ENCODE measurements at regions not wholly inside any gene's neighbourhood (a gene's known extent, or its start where the extent isn't known, plus 50 kb on each side); places are given as distances from the start of the nearest gene placed in this dataset.
A peak's percentile ranks its signal among the peaks of the same experiment; 100 is the strongest.

DNA sequence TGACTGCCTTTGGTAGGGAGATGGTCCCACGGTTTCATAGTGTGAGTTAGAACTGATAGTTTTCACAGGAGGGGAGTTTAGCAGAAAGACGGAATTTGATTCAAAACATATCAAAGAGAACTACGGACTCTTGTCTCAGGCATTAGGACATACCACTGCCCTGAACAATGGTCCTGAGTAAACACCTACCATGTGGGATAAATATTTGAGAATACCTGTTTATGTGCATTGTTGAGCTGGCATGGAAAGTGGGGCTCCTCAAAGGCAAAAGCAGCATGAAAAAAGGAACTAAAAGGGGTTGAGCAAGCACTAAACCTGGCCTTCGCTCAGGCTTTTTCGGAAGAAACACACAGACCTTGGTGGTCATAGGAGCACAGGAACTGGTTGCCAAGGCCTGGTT lies 144.4 kb downstream of the ZNF621 start:
- H2BK120ac ChIP-seq (replicated peaks; ENCODE audit: low read depth, low read length), result no peak overlapping the region
- H3K23ac ChIP-seq (ENCODE audit: insufficient read length), result no peak overlapping the region
- no peak overlapping the region for H4K91ac ChIP-seq (replicated peaks; ENCODE audit: insufficient read length, low read length)
- no peaks in the 10 kb centered on the region for H3K23me2 ChIP-seq (ENCODE audit: low read depth, low read length)
- H2BK12ac ChIP-seq (ENCODE audit: low read depth, low read length), result no peak overlapping the region
- no peak overlapping the region for H3K14ac ChIP-seq (ENCODE audit: insufficient read length)
- ChIA-PET CTCF (ENCODE audit: partially characterized antibody) (no interaction called here), POLR2A (ENCODE audit: partially characterized antibody) (no interaction called here)
- H2AK5ac ChIP-seq (ENCODE audit: low read depth, low read length), result no peak overlapping the region
- no peak overlapping the region for H4K5ac ChIP-seq (ENCODE audit: insufficient read length, low read depth, low read length)
- H2BK5ac ChIP-seq (ENCODE audit: low read depth, low read length), result no peak overlapping the region
- 89% methylated on average over 5 of the region's 5 CpGs; no CpG with 5 or more reads in 1 of the 2 experiments for WGBS, 2 experiments (ENCODE audit: extremely low coverage in 1 of 2, insufficient coverage in 1 of 2, insufficient read length in 1 of 2, insufficient replicate concordance in 2 of 2, low coverage in 1 of 2, low lambda C conversion rate in 2 of 2, missing lambda C conversion rate in 1 of 2)
- no peak overlapping the region for H2AFZ ChIP-seq (ENCODE audit: low read length)
- FAIRE-seq (peak; percentile 19), DNase-seq (ENCODE audit: low read depth in 1 of 2, low spot score in 2 of 2) (no peak)
- H3K36me3 ChIP-seq (ENCODE audit: control insufficient read depth in 2 of 4, insufficient read depth in 4 of 4, low read length in 3 of 4), result no peaks in the 10 kb centered on the region
- no peaks in the 10 kb centered on the region for H3K27me3 ChIP-seq (replicated peaks in 1 of 4; ENCODE audit: control insufficient read depth in 3 of 4, extremely low read depth in 1 of 4, insufficient read depth in 3 of 4, low read length in 3 of 4)
- no peak overlapping the region for H2BK20ac ChIP-seq (ENCODE audit: low read length)
- H3K79me1 ChIP-seq (ENCODE audit: low read depth, low read length), result no peaks in the 10 kb centered on the region
- no peak overlapping the region for H3K4ac ChIP-seq (replicated peaks; ENCODE audit: insufficient read length, low read depth, low read length)
- H3K27ac ChIP-seq (ENCODE audit: low read depth, low read length), result no peak overlapping the region
- H3K18ac ChIP-seq (ENCODE audit: extremely low read depth, low read length), result no peak overlapping the region
- H3K4me1 ChIP-seq (replicated peaks in 1 of 4; ENCODE audit: control insufficient read depth in 3 of 4, insufficient read depth in 4 of 4, low read length in 3 of 4), result 0 out of 7 replicates have a peak, but pooled peaks cover 0 to 2% (median 0%) of the 10 kb centered on the region in 4 experiments
- no peaks in the 10 kb centered on the region for H4K20me1 ChIP-seq (replicated peaks in 1 of 2; ENCODE audit: control insufficient read depth in 1 of 2, insufficient read depth in 2 of 2, low read length in 2 of 2)
- no peaks in the 10 kb centered on the region for H3K9me3 ChIP-seq (ENCODE audit: insufficient read depth in 2 of 2, low read depth in 1 of 2, low read length in 1 of 2)
- no peaks in the 10 kb centered on the region for H3K79me2 ChIP-seq (ENCODE audit: control insufficient read depth in 1 of 2, insufficient read depth in 2 of 2, low read length in 2 of 2)
- no peak overlapping the region for H4K8ac ChIP-seq (ENCODE audit: extremely low read depth, insufficient read depth, low read length)
- no peak overlapping the region for H3K4me3 ChIP-seq (ENCODE audit: extremely low read depth in 1 of 4, insufficient read depth in 2 of 4, low read depth in 3 of 4, low read length in 4 of 4)
- no peak overlapping the region for H3K9ac ChIP-seq (replicated peaks in 1 of 4; ENCODE audit: extremely low read depth in 1 of 4, low read depth in 3 of 4, low read length in 3 of 4)
- H3K56ac ChIP-seq (replicated peaks; ENCODE audit: insufficient read length, low read depth, low read length), result no peak overlapping the region
- no peak overlapping the region for H3K4me2 ChIP-seq (ENCODE audit: insufficient read depth in 1 of 2, low read depth in 2 of 2, low read length in 2 of 2)
- no peak overlapping the region for H2BK15ac ChIP-seq (ENCODE audit: low read length)
- no peak for TF ChIP-seq ZNF274 (IDR thresholded peaks at IDR 0.05; ENCODE audit: borderline replicate concordance, extremely low read depth, low read length)
- TF ChIP-seq EP300 (IDR thresholded peaks at IDR 0.05; ENCODE audit: borderline replicate concordance in 1 of 2, low read depth in 2 of 2, low read length in 2 of 2), result no peak
- no peak for TF ChIP-seq HDAC2 (IDR thresholded peaks at IDR 0.05; ENCODE audit: borderline replicate concordance in 1 of 2, low read depth in 2 of 2, low read length in 2 of 2)
- TF ChIP-seq EGR1 (IDR thresholded peaks at IDR 0.05; ENCODE audit: borderline replicate concordance, low read depth, low read length), result no peak
- no peak for TF ChIP-seq HDAC6 (IDR thresholded peaks at IDR 0.05; ENCODE audit: low read depth, low read length)
- no peak for TF ChIP-seq RXRA (IDR thresholded peaks at IDR 0.05; ENCODE audit: insufficient read depth, low read depth, low read length)
- TF ChIP-seq SP4 (IDR thresholded peaks at IDR 0.05; ENCODE audit: low read length), result no peak
- TF ChIP-seq SP1 (IDR thresholded peaks at IDR 0.05; ENCODE audit: low read depth, low read length), result no peak
- no peak for TF ChIP-seq MAFK (IDR thresholded peaks at IDR 0.05; ENCODE audit: low read depth, low read length)
- TF ChIP-seq FOSL1 (IDR thresholded peaks at IDR 0.05; ENCODE audit: insufficient read depth, low read depth, low read length), result no peak
- TF ChIP-seq CBX8 (IDR thresholded peaks at IDR 0.05; ENCODE audit: borderline replicate concordance, low read depth, low read length), result no peak
- no peak for TF ChIP-seq TEAD4 (IDR thresholded peaks at IDR 0.05; ENCODE audit: low read depth, low read length)
- TF ChIP-seq RFX5 (IDR thresholded peaks at IDR 0.05; ENCODE audit: borderline replicate concordance, low read depth, low read length), result no peak
- TF ChIP-seq CEBPB (IDR thresholded peaks at IDR 0.05; ENCODE audit: low read depth, low read length), result no peak
- no peak for TF ChIP-seq NRF1 (IDR thresholded peaks at IDR 0.05; ENCODE audit: low read depth, low read length)
- no peak for TF ChIP-seq CBX5 (IDR thresholded peaks at IDR 0.05; ENCODE audit: low read depth, low read length)
